Tibial nerve (tissue), 4 donors: ENCODE measurements at regions not wholly inside any gene's neighbourhood (a gene's known extent, or its start where the extent isn't known, plus 50 kb on each side); places are given as distances from the start of the nearest gene placed in this dataset.

Experiments used
- CTCF ChIP-seq, 5 experiments: fragments of 200-600 bp in 3 of 5; fragments of 450-650 bp in 2 of 5; sonication (generic) in 3 of 5; IDR thresholded peaks; one replicate each; pipeline ENCODE4 v1.5.1; 2016 to 2019; ENCODE audit warnings: antibody characterized with exemption in 5 of 5, mild to moderate bottlenecking in 3 of 5, moderate library complexity in 2 of 5
- EP300 ChIP-seq, 2 donors: sonication (generic); formaldehyde crosslinking; IDR thresholded peaks; one replicate each; pipeline ENCODE4 v1.6.1; 2017; ENCODE audit warnings: antibody characterized with exemption in 2 of 2, mild to moderate bottlenecking in 1 of 2
- POLR2A ChIP-seq, 2 donors: fragments of 450-650 bp; IDR thresholded peaks; one replicate each; pipeline ENCODE4 v1.6.1; 2017; ENCODE audit warnings: antibody characterized with exemption in 2 of 2, mild to moderate bottlenecking in 2 of 2, moderate library complexity in 2 of 2

- TF ChIP-seq EP300 (IDR thresholded peaks at IDR 0.05), result no peak
- TF ChIP-seq CTCF (IDR thresholded peaks at IDR 0.05), result peak in 2 of 5 experiments; percentile 22 to 25
- no peak for TF ChIP-seq POLR2A (IDR thresholded peaks at IDR 0.05)
Measured at GRCh38 chr21:34243562-34243961, 120.2 kb upstream of the KCNE2 start.
